HAP-1 (cell line): ENCODE measurements at regions not wholly inside any gene's neighbourhood (a gene's known extent, or its start where the extent isn't known, plus 50 kb on each side); places are given as distances from the start of the nearest gene placed in this dataset.
"Not testable (repeated sequence)": the region's sequence is repeated elsewhere in the genome, so short reads cannot be mapped to it uniquely, and the experiment has no call there.

Source experiments
- DNase-seq, 2 experiments: peaks; one replicate each; pipeline ENCODE4 v3.0.0-alpha.2; 2016 to 2020; ENCODE audit warnings: low spot score in 2 of 2
- H3K27me3 ChIP-seq: fragments of 250-450 bp; sonication (Bioruptor Pico); 2 replicates; pipeline ENCODE4 v1.5.1; 2020; ENCODE audit warnings: low read depth, mild to moderate bottlenecking, moderate library complexity
- H3K36me3 ChIP-seq: fragments of 250-450 bp; sonication (Bioruptor Pico); replicated peaks from 2 replicates; pipeline ENCODE4 v1.5.1; 2020; ENCODE audit warnings: mild to moderate bottlenecking
- H3K4me1 ChIP-seq: fragments of 250-450 bp; sonication (Bioruptor Pico); 2 replicates; pipeline ENCODE4 v1.5.1; 2020; ENCODE audit warnings: mild to moderate bottlenecking
- H3K4me3 ChIP-seq: fragments of 250-450 bp; sonication (Bioruptor Pico); 2 replicates; pipeline ENCODE4 v1.5.1; 2020; ENCODE audit warnings: mild to moderate bottlenecking, moderate library complexity
- H3K9me3 ChIP-seq: fragments of 250-450 bp; sonication (Bioruptor Pico); 2 replicates; pipeline ENCODE4 v1.5.1; 2020; ENCODE audit warnings: mild to moderate bottlenecking, moderate library complexity
- in situ Hi-C: fragments of 300-500 bp; cut with MboI; formaldehyde crosslinking; loops from 3 replicates; pipeline ENCODE4 v1.14.3; 2020; ENCODE audit warnings: low sequenced_read_pairs, inconsistent platforms, mixed read lengths

GRCh38 chr6:102759415-102759814 is 1365.9 kb downstream of the GRIK2 start:
- Histone ChIP-seq H3K4me3 (no peak overlapping the region), H3K27me3 (no peaks in the 10 kb centered on the region), H3K9me3 (no peaks in the 10 kb centered on the region), H3K36me3 (no peaks in the 10 kb centered on the region), H3K4me1 (no peaks in the 10 kb centered on the region)
- in situ Hi-C loops, result no loop called here
- DNase-seq, result no peak

- H3K27me3 ChIP-seq, result not testable (repeated sequence)
Measured at GRCh38 chr6:102758536-102758935, 1365.0 kb downstream of the GRIK2 start.

GRCh38 chr6:102749210-102749971 is 1355.9 kb downstream of the GRIK2 start:
- Histone ChIP-seq H3K4me1 (peaks cover 10% of the 10 kb centered on the region), H3K27me3 (no peaks in the 10 kb centered on the region), H3K9me3 (no peaks in the 10 kb centered on the region), H3K36me3 (no peaks in the 10 kb centered on the region), H3K4me3 (no peak overlapping the region)
- in situ Hi-C loops, result no loop called here
- no peak for DNase-seq

More at GRCh38 chr6:102758536-102758935, 1365.0 kb downstream of the GRIK2 start:
- H3K4me1 ChIP-seq, in situ Hi-C loops, H3K4me3 ChIP-seq, H3K36me3 ChIP-seq, H3K9me3 ChIP-seq, DNase-seq: not testable (repeated sequence)

GRCh38 chr6:102746941-102747340 is 1353.4 kb downstream of the GRIK2 start:
- Histone ChIP-seq H3K36me3 (no peaks in the 10 kb centered on the region), H3K9me3 (no peaks in the 10 kb centered on the region), H3K4me3 (no peak overlapping the region), H3K27me3 (no peaks in the 10 kb centered on the region), H3K4me1 (peaks cover 21% of the 10 kb centered on the region)
- peak; percentile 78 to 85 for DNase-seq
- in situ Hi-C loops, result no loop called here

GRCh38 chr6:102742754-102743356 is 1349.3 kb downstream of the GRIK2 start:
- in situ Hi-C loops, result no loop called here
- no peaks in the 10 kb centered on the region for H3K36me3 ChIP-seq
- H3K4me1 ChIP-seq, result peaks cover 33% of the 10 kb centered on the region
- peak overlapping the region; percentile 1; the same call in 1 of the 2 replicates for H3K4me3 ChIP-seq
- no peaks in the 10 kb centered on the region for H3K27me3 ChIP-seq
- H3K9me3 ChIP-seq, result no peaks in the 10 kb centered on the region
- DNase-seq, result peak; percentile 32 to 41

GRCh38 chr6:102742028-102742427 is 1348.5 kb downstream of the GRIK2 start:
- Histone ChIP-seq H3K36me3 (no peaks in the 10 kb centered on the region), H3K9me3 (no peaks in the 10 kb centered on the region), H3K4me3 (no peak overlapping the region), H3K27me3 (no peaks in the 10 kb centered on the region), H3K4me1 (peaks cover 29% of the 10 kb centered on the region)
- DNase-seq, result peak; percentile 51 to 95
- in situ Hi-C loops, result no loop called here

- Histone ChIP-seq H3K27me3 (no peaks in the 10 kb centered on the region), H3K36me3 (no peaks in the 10 kb centered on the region), H3K4me3 (no peak overlapping the region), H3K9me3 (no peaks in the 10 kb centered on the region), H3K4me1 (peaks cover 13% of the 10 kb centered on the region)
- no peak for DNase-seq
- in situ Hi-C loops, result no loop called here
Measured at GRCh38 chr6:102736941-102737368, 1343.4 kb downstream of the GRIK2 start.

- no peak for DNase-seq
- no peaks in the 10 kb centered on the region for H3K9me3 ChIP-seq
- H3K4me3 ChIP-seq, result no peak overlapping the region
- in situ Hi-C loops, result no loop called here
- no peaks in the 10 kb centered on the region for H3K4me1 ChIP-seq
- H3K27me3 ChIP-seq, result no peaks in the 10 kb centered on the region
- H3K36me3 ChIP-seq, result no peaks in the 10 kb centered on the region
Measured at GRCh38 chr6:102732898-102733297, 1339.4 kb downstream of the GRIK2 start.

- DNase-seq, H3K4me3 ChIP-seq, H3K4me1 ChIP-seq, in situ Hi-C loops, H3K9me3 ChIP-seq, H3K36me3 ChIP-seq, H3K27me3 ChIP-seq: not testable (repeated sequence)
Measured at GRCh38 chr6:102722086-102722485, 1328.6 kb downstream of the GRIK2 start.

- Histone ChIP-seq H3K4me3 (no peak overlapping the region), H3K27me3 (no peaks in the 10 kb centered on the region), H3K4me1 (no peaks in the 10 kb centered on the region; the same call in 1 of the 2 replicates), H3K9me3 (no peaks in the 10 kb centered on the region), H3K36me3 (no peaks in the 10 kb centered on the region)
- in situ Hi-C loops, result no loop called here
- DNase-seq, result peak in 1 of 2 experiments; percentile 10
Measured at GRCh38 chr6:102717737-102718456, 1324.4 kb downstream of the GRIK2 start.

GRCh38 chr6:102717252-102717651 is 1323.7 kb downstream of the GRIK2 start:
- in situ Hi-C loops, result no loop called here
- no peaks in the 10 kb centered on the region for H3K27me3 ChIP-seq
- DNase-seq, result no peak
- H3K4me1 ChIP-seq, result no peaks in the 10 kb centered on the region; the same call in 1 of the 2 replicates
- H3K9me3 ChIP-seq, result no peaks in the 10 kb centered on the region
- no peak overlapping the region for H3K4me3 ChIP-seq
- H3K36me3 ChIP-seq, result no peaks in the 10 kb centered on the region

- no peaks in the 10 kb centered on the region for H3K36me3 ChIP-seq
- H3K27me3 ChIP-seq, result no peaks in the 10 kb centered on the region
- in situ Hi-C loops, result no loop called here
- no peaks in the 10 kb centered on the region for H3K9me3 ChIP-seq
- H3K4me1 ChIP-seq, result no peaks in the 10 kb centered on the region
- no peak overlapping the region for H3K4me3 ChIP-seq
- DNase-seq, result no peak
Measured at GRCh38 chr6:102701019-102701418, 1307.5 kb downstream of the GRIK2 start.

- DNase-seq, result peak in 1 of 2 experiments; percentile 93
- Histone ChIP-seq H3K27me3 (peaks cover 3% of the 10 kb centered on the region), H3K36me3 (no peaks in the 10 kb centered on the region), H3K4me1 (peaks cover 3% of the 10 kb centered on the region), H3K9me3 (no peaks in the 10 kb centered on the region), H3K4me3 (no peak overlapping the region)
- in situ Hi-C loops, result no loop called here
Measured at GRCh38 chr6:102686461-102686860, 1293.0 kb downstream of the GRIK2 start.

- Histone ChIP-seq H3K4me1 (no peaks in the 10 kb centered on the region), H3K36me3 (no peaks in the 10 kb centered on the region), H3K9me3 (no peaks in the 10 kb centered on the region), H3K27me3 (peaks cover 5% of the 10 kb centered on the region; the same call in 1 of the 2 replicates), H3K4me3 (no peak overlapping the region)
- no peak for DNase-seq
- in situ Hi-C loops, result no loop called here
Measured at GRCh38 chr6:102680413-102680812, 1286.9 kb downstream of the GRIK2 start.
